NCI-H128 (cell line): ENCODE measurements at regions not wholly inside any gene's neighbourhood (a gene's known extent, or its start where the extent isn't known, plus 50 kb on each side); places are given as distances from the start of the nearest gene placed in this dataset.

ENCODE experiments used
- DNase-seq: peaks from one replicate; lab custom pipeline; 2025; ENCODE audit not compliant: unreplicated experiment; lab: John Stamatoyannopoulos, UW

GRCh38 chr12:65517656-65518210, 239.2 kb downstream of the MSRB3 start:
- no peak for DNase-seq

DNA sequence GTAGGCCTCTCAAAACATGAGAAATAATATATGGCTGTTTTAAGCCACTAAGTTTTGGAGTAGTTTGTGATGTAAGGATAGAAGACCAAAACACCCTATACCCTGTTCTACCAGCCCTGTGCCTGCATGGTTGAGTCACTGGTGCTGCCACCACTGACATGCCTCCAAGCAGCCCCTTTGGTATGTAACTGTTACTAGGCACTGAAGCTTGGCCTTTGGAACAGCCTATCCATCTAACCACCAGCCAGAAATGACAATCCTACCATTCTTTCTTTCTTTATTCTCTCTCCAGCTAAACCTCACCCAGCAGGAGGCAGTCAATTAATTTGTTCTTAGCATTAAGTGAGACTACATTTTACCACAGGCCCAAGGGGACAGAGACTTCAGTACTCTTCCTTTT, 240.3 kb downstream of the MSRB3 start:
- no peak for DNase-seq

DNA sequence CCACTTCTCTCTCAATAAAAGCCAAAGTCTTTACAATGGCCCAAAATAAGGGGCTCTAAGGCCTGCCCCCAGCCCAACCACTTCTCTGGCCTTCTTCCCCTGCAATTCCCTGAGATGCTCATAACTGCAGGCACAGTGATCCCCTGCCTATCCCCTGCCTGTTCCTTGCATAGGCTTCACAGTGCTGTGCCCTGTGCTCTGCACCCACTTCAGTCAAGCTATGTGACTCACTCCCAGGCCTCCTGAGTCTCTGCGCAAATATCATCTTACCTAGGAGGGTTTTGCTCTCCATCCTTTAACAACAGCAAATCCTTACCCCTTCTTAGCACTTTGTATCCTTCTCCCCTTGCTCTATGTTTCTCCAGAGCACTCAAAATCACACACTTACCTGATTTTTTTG, 242.2 kb downstream of the MSRB3 start:
- DNase-seq: no peak

GRCh38 chr12:65522956-65523860, 244.7 kb downstream of the MSRB3 start:
- DNase-seq: no peak

DNA sequence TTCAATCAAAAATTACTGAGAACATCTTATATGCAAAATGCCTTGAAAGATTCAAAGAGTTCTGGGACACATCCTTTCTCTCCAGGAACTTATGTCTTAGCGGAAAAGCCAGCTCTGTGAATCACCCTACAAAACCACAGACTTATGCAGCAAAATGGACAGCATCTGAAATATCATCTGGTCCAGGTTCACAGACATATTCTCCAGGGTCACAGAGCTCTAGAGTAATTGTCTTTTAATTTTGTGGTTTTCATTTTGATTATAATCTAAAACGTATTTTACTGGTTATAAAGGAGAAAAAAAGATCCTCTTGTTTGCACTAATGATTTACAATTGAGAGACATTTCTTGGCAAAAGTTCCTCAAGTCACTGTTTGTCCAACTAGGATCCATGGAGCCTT, 246.2 kb downstream of the MSRB3 start:
- DNase-seq: no peak

DNA sequence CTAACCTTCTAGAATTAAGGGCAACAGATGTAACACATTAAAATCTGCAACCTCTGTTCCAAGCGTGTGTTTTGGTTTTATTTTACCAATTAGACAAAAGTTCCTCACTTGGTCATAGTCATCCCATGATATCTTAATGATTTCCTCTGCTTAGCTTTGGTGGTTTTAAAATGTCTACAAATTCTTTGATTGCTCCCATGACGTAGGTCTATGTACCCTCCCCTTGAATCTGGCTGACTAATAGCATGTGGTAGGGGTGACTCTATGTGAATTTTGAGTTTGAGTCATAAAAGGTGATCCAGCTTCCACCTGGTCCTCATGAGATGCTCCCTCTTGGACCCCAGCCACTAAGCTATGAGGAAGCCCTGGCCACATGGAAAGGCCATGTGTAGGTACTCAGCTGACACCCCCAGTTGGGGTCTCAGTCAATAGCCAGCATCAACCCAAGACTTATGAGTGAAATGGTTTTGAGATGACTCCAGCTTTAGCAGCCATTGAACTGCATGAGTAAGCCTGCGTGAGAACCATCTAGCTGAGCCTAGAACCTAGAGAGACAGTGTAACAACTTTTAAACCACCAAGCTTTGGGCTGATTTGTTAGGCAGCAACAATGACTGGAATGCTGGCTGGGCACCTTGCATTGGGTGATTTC, 247.1 kb downstream of the MSRB3 start:
- no peak for DNase-seq

GRCh38 chr12:65526311-65526710, 247.8 kb downstream of the MSRB3 start:
- no peak for DNase-seq

GRCh38 chr12:65528127-65528526, 249.6 kb downstream of the MSRB3 start:
- DNase-seq: no peak

DNA sequence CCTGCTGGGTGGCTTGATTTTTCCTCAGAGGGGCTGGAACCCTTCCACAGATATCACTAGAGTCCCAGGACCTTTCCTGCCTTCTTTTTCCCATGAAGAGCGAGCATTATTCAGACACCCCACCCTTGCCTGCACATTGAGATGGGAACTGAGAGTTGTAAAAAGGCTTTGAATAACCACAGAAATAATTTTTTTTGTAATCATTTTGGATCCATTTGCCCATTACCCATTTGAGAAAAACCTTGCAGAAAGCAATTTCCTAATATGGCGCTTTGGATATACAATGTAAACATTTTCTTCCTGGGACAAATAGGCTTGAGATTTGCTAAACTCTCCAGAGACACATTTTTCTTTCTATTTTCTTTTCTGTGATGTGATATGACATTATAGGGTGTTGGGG, 250.6 kb downstream of the MSRB3 start:
- DNase-seq: no peak

DNA sequence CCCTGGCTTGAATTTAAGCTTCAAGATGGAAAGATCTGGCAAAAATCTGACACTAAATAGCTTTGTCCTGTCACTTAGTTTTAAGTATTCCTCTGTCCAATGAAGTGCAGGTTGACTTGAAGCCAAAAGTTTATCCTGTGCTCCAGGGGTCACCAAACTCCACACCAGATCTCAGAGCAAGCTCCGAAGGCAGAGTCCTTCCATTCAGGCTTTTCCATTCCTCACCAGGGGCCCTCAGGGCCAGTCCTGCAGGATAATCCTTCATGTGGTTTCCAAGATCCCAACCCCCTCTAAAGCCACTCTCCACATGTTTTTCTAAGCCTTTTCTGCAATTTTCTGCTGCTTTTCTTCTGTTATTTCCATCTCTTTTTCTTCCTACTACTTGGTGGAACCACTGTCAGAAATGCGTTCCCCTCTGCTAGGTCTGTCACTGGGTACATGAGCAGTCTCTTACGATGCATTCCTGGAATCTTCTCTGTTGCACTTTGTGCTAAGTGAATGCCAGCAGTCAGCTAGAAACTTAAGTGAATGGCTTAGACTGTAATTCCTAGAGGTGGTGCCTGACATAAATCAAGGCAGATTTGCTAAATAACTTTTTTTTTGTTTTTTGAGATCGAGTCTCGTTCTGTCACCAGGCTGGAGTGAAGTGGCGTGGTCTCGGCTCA, 251.4 kb downstream of the MSRB3 start:
- no peak for DNase-seq

DNA sequence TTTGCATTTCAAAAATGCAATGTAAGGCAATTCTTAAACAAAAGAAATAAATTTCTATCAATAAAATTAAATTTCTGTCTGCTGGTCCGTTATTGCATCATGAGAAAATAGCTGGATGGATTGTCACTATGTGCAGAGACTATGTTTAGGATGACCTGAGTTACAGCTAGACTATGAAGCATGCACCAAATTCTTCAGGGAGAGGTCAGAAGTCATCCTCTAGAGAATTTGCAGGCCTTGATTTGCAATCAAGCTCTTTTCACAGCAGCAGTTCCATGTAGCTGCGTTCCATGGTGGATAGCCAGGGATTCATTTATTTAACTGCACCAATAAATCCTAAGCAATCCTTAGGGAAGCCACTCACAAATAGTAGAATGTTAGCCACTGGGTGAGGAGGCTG, 253.7 kb downstream of the MSRB3 start:
- DNase-seq: no peak

- no peak for DNase-seq
Observed at GRCh38 chr12:65532764-65533163, 254.3 kb downstream of the MSRB3 start.

DNA sequence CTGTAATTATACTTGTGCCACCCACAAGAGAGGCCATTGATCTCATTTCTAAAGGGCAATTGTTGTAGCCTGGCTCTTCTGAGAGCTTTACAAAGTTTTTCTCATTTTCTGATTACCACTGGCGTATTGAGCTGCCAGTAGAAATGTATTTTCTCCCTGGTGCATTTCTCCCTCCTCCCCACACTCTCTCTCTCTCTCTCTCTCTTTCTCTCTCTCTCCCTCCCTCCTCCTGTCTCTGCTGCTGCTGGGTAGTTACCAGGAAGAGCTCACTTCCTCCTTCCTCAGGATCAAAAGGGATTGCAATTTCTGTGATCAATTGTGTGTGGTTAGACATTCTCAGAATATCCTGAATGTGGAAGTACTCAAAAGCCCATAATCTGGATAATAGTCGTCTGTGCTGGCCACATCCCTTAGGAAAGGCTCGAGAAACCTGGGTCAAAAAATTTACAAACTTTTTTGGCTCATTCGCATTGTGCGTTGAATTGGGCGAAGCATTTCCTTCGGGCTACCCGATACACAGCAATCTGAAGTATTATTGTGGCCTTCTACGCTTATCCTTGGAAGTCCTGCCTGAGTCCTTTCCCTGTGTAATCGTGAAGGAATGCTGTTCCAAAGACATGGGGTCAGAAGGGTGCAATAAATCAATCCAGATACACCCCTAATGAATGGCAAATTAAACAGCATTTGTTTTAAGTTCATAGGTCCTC, 254.8 kb downstream of the MSRB3 start:
- no peak for DNase-seq

- DNase-seq: no peak
Observed at GRCh38 chr12:65534238-65534841, 255.9 kb downstream of the MSRB3 start.

DNA sequence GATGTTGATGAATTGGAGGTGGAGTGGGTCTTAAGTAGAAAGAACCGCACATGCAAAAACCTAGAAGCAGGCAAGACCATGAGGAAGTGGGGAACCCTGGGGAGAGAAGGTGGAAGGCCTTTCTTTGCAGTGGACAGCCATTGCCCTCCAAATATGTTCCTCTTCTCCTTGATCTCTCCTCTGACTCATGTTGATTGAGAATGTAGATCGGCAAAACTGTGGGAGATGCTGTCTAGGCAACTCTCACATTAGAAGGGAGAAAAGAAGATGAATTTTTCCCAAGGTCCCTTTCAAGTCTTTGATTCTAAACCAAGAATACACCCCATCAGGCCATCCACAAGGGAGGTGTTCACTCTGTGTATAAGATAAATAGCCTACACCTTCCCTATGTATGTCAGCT, 257.5 kb downstream of the MSRB3 start:
- DNase-seq: no peak

- no peak for DNase-seq
Observed at GRCh38 chr12:65536351-65536750, 257.9 kb downstream of the MSRB3 start.

- no peak for DNase-seq
Observed at GRCh38 chr12:65536876-65537681, 258.6 kb downstream of the MSRB3 start.

- no peak for DNase-seq
Observed at GRCh38 chr12:65537978-65538377, 259.5 kb downstream of the MSRB3 start.

GRCh38 chr12:65539023-65539422, 260.5 kb downstream of the MSRB3 start:
- DNase-seq: no peak

DNA sequence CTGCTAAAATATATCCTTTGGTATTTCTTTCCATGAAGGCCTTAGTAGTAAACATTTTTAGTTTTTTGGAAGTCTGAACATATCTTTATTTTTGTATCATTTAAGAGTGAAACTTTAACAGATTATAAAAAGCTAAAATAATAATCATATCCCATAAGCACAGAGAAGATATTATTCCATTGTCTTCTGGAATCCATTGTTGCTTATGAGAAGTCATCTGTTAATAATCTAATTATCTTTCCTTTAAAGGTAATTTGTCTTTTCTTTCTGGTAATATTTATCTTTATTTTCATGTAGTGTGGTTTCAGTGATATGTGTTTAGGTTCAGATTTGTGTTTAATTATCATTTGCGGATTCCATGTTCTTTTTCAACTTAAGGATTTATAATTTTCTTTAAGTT, 261.7 kb downstream of the MSRB3 start:
- no peak for DNase-seq
